Left forelimb (tissue), 1 donor: ENCODE measurements at regions not wholly inside any gene's neighbourhood (a gene's known extent, or its start where the extent isn't known, plus 50 kb on each side); places are given as distances from the start of the nearest gene placed in this dataset.

Experiments used
- DNase-seq: peaks from one replicate; pipeline ENCODE4 v3.0.0-alpha.2; 2018; ENCODE audit warnings: low spot score

GRCh38 chr13:22060187-22060586 lies 389.3 kb downstream of the FGF9 start:
- no peak for DNase-seq

- no peak for DNase-seq
These were observed 390.5 kb downstream of the FGF9 start for GRCh38 chr13:22061371-22061805.

GRCh38 chr13:22061806-22062391 lies 391.0 kb downstream of the FGF9 start:
- DNase-seq = no peak

- no peak for DNase-seq
These were observed 391.8 kb downstream of the FGF9 start for GRCh38 chr13:22062478-22063205.

GRCh38 chr13:22063416-22064124 lies 392.7 kb downstream of the FGF9 start:
- no peak for DNase-seq

- no peak for DNase-seq
These were observed 394.2 kb downstream of the FGF9 start for GRCh38 chr13:22064854-22065620.

GRCh38 chr13:22073718-22074117 lies 402.8 kb downstream of the FGF9 start:
- no peak for DNase-seq

GRCh38 chr13:22074403-22074802 lies 403.5 kb downstream of the FGF9 start:
- no peak for DNase-seq

GRCh38 chr13:22076658-22077057 lies 405.8 kb downstream of the FGF9 start:
- DNase-seq = no peak

GRCh38 chr13:22077205-22077683 lies 406.4 kb downstream of the FGF9 start:
- DNase-seq = no peak

GRCh38 chr13:22077764-22078163 lies 406.9 kb downstream of the FGF9 start:
- no peak for DNase-seq

- no peak for DNase-seq
These were observed 409.1 kb downstream of the FGF9 start for GRCh38 chr13:22079961-22080360.

GRCh38 chr13:22080832-22081231 lies 410.0 kb downstream of the FGF9 start:
- DNase-seq = no peak

GRCh38 chr13:22081430-22081829 lies 410.6 kb downstream of the FGF9 start:
- DNase-seq = no peak

GRCh38 chr13:22082030-22082429 lies 411.2 kb downstream of the FGF9 start:
- no peak for DNase-seq

- DNase-seq = no peak
These were observed 411.7 kb downstream of the FGF9 start for GRCh38 chr13:22082437-22083100.

- DNase-seq = no peak
These were observed 414.1 kb downstream of the FGF9 start for GRCh38 chr13:22085001-22085400.

- no peak for DNase-seq
These were observed 415.9 kb downstream of the FGF9 start for GRCh38 chr13:22086597-22087330.

- no peak for DNase-seq
These were observed 419.2 kb downstream of the FGF9 start for GRCh38 chr13:22090106-22090505.

- no peak for DNase-seq
These were observed 420.5 kb downstream of the FGF9 start for GRCh38 chr13:22091222-22091970.
